K562 (cell line): ENCODE measurements at regions not wholly inside any gene's neighbourhood (a gene's known extent, or its start where the extent isn't known, plus 50 kb on each side); places are given as distances from the start of the nearest gene placed in this dataset.

ENCODE experiments used
- ATAC-seq: fragments of 200-7000 bp; cut with Tn5 transposase; 3 replicates; pipeline ENCODE4 v1.9.1; 2020; ENCODE audit warnings: moderate library complexity
- BruUV-seq: library from RNA; stranded (reverse); fragments of 400-500 nt; replicated peaks from 2 replicates; lab custom pipeline; 2021; lab: Mats Ljungman, UMichigan
- CTCF ChIA-PET: fragments of 300-600 bp; formaldehyde crosslinking; extraction: SDS; loops from one replicate; lab custom pipeline; 2021; ENCODE audit warnings: low intra/inter-chr PET ratio; lab: Yijun Ruan, JAX
- POLR2A ChIA-PET: fragments of 300-600, 350-650 bp; sonication (Branson Sonifier 250); formaldehyde crosslinking; extraction: SDS; loops from one replicate; lab custom pipeline; 2021; ENCODE audit warnings: antibody characterized with exemption, inconsistent platforms; lab: Yijun Ruan, JAX
- DNase-seq, 4 experiments: peaks; one replicate each; pipeline versions ENCODE4 v3.0.0 to v3.0.0-alpha.2; 2011 to 2018; ENCODE audit warnings: low spot score in 3 of 4, mixed read lengths in 3 of 4; ENCODE audit errors: extremely low read depth in 1 of 4
- FAIRE-seq: peaks from 2 replicates; lab custom pipeline; 2011; peaks lifted over from hg19 to GRCh38; lab: Jason Lieb, UNC
- H2AFZ ChIP-seq: 2 replicates; pipeline ENCODE4 v1.6.0; 2011; ENCODE audit warnings: low read depth, low read length, control low read depth, inconsistent platforms
- H3K27ac ChIP-seq: fragments of 200-600 bp; 3 replicates; pipeline ENCODE4 v1.8.0; 2011; ENCODE audit warnings: low read depth, mild to moderate bottlenecking, control low read depth, inconsistent platforms, low read length, moderate library complexity, mixed read lengths; ENCODE audit errors: extremely low read depth
- H3K27me3 ChIP-seq, 2 experiments: fragments of 300-600 bp in 1 of 2; 2 replicates in 1 of 2; 3 replicates in 1 of 2; pipeline versions ENCODE4 v1.6.0 to v1.8.0; 2011; ENCODE audit warnings: inconsistent platforms in 2 of 2, low read length in 2 of 2, mild to moderate bottlenecking in 1 of 2, mixed read lengths in 1 of 2, moderate library complexity in 1 of 2; ENCODE audit not compliant: control insufficient read depth in 2 of 2, insufficient read depth in 2 of 2
- H3K36me3 ChIP-seq: fragments of 300-600 bp; 3 replicates; pipeline ENCODE4 v1.8.0; 2011; ENCODE audit warnings: mild to moderate bottlenecking, low read length, inconsistent platforms; ENCODE audit not compliant: control insufficient read depth, insufficient read depth
- H3K4me1 ChIP-seq, 2 experiments: fragments of 200-600 bp in 1 of 2; replicated peaks in 1 of 2; 2 replicates in 1 of 2; 3 replicates in 1 of 2; pipeline versions ENCODE4 v1.5.1 to v1.8.0; 2011; ENCODE audit warnings: inconsistent platforms in 2 of 2, low read length in 2 of 2, mild to moderate bottlenecking in 1 of 2, mixed read lengths in 1 of 2, moderate library complexity in 1 of 2; ENCODE audit not compliant: control insufficient read depth in 2 of 2, insufficient read depth in 2 of 2
- H3K4me2 ChIP-seq: 2 replicates; pipeline ENCODE4 v1.6.1; 2011; ENCODE audit warnings: low read length, control low read depth, inconsistent platforms, mixed read lengths; ENCODE audit not compliant: insufficient read depth
- H3K4me3 ChIP-seq: fragments of 200-600 bp; sonication (generic), shearing (Covaris generic); 2 replicates; pipeline ENCODE4 v1.5.1; 2016; ENCODE audit warnings: control low read depth, inconsistent platforms
- H3K79me2 ChIP-seq: fragments of 200-600 bp; 3 replicates; pipeline ENCODE4 v1.8.0; 2011; ENCODE audit warnings: low read length, inconsistent platforms; ENCODE audit not compliant: control insufficient read depth, insufficient read depth
- H3K9ac ChIP-seq, 2 experiments: 2 replicates each; pipeline versions ENCODE4 v1.6.0 to v1.6.1; 2011; ENCODE audit warnings: low read depth in 2 of 2, low read length in 2 of 2, control low read depth in 1 of 2, inconsistent platforms in 1 of 2, mild to moderate bottlenecking in 1 of 2, mixed read lengths in 1 of 2; ENCODE audit not compliant: insufficient read depth in 1 of 2
- H3K9me1 ChIP-seq: one replicate; pipeline ENCODE4 v1.6.0; 2011; ENCODE audit warnings: inconsistent platforms, mild to moderate bottlenecking, low read length, moderate library complexity; ENCODE audit not compliant: control insufficient read depth, insufficient read depth
- H3K9me3 ChIP-seq: replicated peaks from 2 replicates; pipeline ENCODE4 v1.5.1; 2011; ENCODE audit warnings: low read depth, low read length, inconsistent platforms; ENCODE audit not compliant: control insufficient read depth, insufficient read depth
- H4K20me1 ChIP-seq: replicated peaks from 2 replicates; pipeline ENCODE4 v1.6.1; 2011; ENCODE audit warnings: low read length, inconsistent platforms, mixed read lengths; ENCODE audit not compliant: control insufficient read depth, insufficient read depth
- CC2D1A ChIP-seq: fragments of 450-650 bp; IDR thresholded peaks from 2 replicates; pipeline ENCODE4 v1.6.1; 2017; ENCODE audit warnings: mild to moderate bottlenecking
- COPS2 ChIP-seq: fragments of 450-650 bp; conservative IDR thresholded peaks from 2 replicates; pipeline ENCODE4 v1.6.1; 2016; ENCODE audit warnings: mild to moderate bottlenecking, moderate library complexity
- ERF ChIP-seq: fragments of 450-650 bp; formaldehyde crosslinking; IDR thresholded peaks from 2 replicates; pipeline ENCODE4 v1.4.0; 2020; ENCODE audit warnings: mild to moderate bottlenecking, mixed read lengths
- ETS2 ChIP-seq: IDR thresholded peaks from 2 replicates; pipeline ENCODE4 v1.6.1; 2016; ENCODE audit warnings: borderline replicate concordance, missing genetic modification characterization, mild to moderate bottlenecking, moderate library complexity, missing compliant biosample characterization; ENCODE audit not compliant: poor library complexity, severe bottlenecking
- MTA2 ChIP-seq: fragments of 450-650 bp; IDR thresholded peaks from 2 replicates; pipeline ENCODE4 v1.6.1; 2016; ENCODE audit warnings: low read depth
- PRMT5 ChIP-seq: sonication (generic); formaldehyde crosslinking; IDR thresholded peaks from 2 replicates; pipeline ENCODE4 v1.5.0; 2020; ENCODE audit warnings: missing genetic modification reagents
- TEAD4 ChIP-seq, 2 experiments: sonication (generic) in 1 of 2; formaldehyde crosslinking in 1 of 2; IDR thresholded peaks; 2 replicates each; pipeline versions ENCODE4 v1.6.1 to v1.8.0; 2012 to 2022; ENCODE audit warnings: borderline replicate concordance in 1 of 2, inconsistent platforms in 1 of 2, low read length in 1 of 2, mild to moderate bottlenecking in 1 of 2, missing genetic modification reagents in 1 of 2
- ZNF311 ChIP-seq: fragments of 250-450 bp; sonication (Bioruptor Pico); IDR thresholded peaks from 2 replicates; pipeline ENCODE4 v1.4.0; 2020; ENCODE audit warnings: mild to moderate bottlenecking, moderate library complexity
- ZNF586 ChIP-seq: fragments of 450-650 bp; formaldehyde crosslinking; conservative IDR thresholded peaks from 2 replicates; pipeline ENCODE4 v1.4.0; 2020; ENCODE audit warnings: mild to moderate bottlenecking, moderate library complexity
- ZNF644 ChIP-seq: fragments of 200-800 bp; sonication (Bioruptor generic); IDR thresholded peaks from 2 replicates; pipeline ENCODE4 v1.6.1; 2016; ENCODE audit warnings: low read depth, missing genetic modification characterization, missing compliant biosample characterization
- ZNF696 ChIP-seq: fragments of 250-450 bp; sonication (Bioruptor Pico); conservative IDR thresholded peaks from 2 replicates; pipeline ENCODE4 v1.4.0; 2020; ENCODE audit warnings: mild to moderate bottlenecking, moderate library complexity
- WGBS: fragments of 100-300 bp; shearing (Covaris generic); methylation state at CpG from one replicate; pipeline ENCODE4 v1.1.6; 2016; ENCODE audit warnings: low coverage, mixed read lengths; ENCODE audit not compliant: insufficient coverage; ENCODE audit errors: missing lambda C conversion rate; 5-methylcytosine and 5-hydroxymethylcytosine counted together
- in situ Hi-C: fragments of 300-500 bp; cut with MboI; formaldehyde crosslinking; loops from 4 replicates; pipeline ENCODE4 v1.15.0; 2018; ENCODE audit warnings: inconsistent platforms, mixed read lengths
- intact Hi-C: fragments of 100-400 bp; cut with micrococcal nuclease; formaldehyde crosslinking; loops from 2 replicates; pipeline ENCODE4 v1.14.2; 2022
- TF ChIP-seq, protein P1 (sequence below): fragments of 450-650 bp; formaldehyde crosslinking; IDR thresholded peaks from 2 replicates; pipeline ENCODE4 v1.4.0; 2020; ENCODE audit warnings: mild to moderate bottlenecking, mixed read lengths
- TF ChIP-seq, protein P2 (sequence below): fragments of 250-450 bp; sonication (Bioruptor Pico); IDR thresholded peaks from 2 replicates; pipeline ENCODE4 v1.5.0; 2021

DNA sequence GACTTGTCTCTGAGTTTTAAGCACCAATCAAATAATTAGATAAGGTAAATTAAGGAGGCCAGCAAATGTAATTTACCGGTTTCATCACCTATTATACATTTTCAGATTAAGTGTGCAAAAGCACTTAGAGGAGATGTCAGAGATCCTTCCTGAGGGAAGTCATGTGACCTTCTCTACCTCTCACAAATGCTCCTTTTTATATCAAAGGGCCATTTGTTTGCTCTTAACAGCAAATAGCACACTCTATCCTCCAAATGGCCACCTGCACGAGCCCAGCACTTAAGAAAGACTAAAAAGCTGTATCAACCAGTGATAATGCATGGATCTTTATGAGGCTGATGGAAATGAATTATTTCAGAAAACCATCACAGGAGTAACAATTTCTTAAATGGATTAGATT lies 149.4 kb downstream of the ELOVL4 start:
- Histone ChIP-seq H3K4me2 (no peak overlapping the region), H3K4me1 (peaks cover 0 to 13% of the 10 kb centered on the region in 2 experiments; a peak in 2 of 5 replicates), H3K27me3 (no peaks in the 10 kb centered on the region), H3K9ac (no peak overlapping the region), H3K79me2 (no peaks in the 10 kb centered on the region), H4K20me1 (no peaks in the 10 kb centered on the region), H3K9me1 (no peaks in the 10 kb centered on the region), H3K27ac (no peak overlapping the region), H3K4me3 (no peak overlapping the region), H2AFZ (no peak overlapping the region), H3K9me3 (no peaks in the 10 kb centered on the region), H3K36me3 (no peaks in the 10 kb centered on the region)
- intact Hi-C loops: no loop called here
- 4% methylated on average over 2 of the region's 2 CpGs for WGBS
- ATAC-seq (no peak), FAIRE-seq (no peak), DNase-seq (no peak)
- CTCF ChIA-PET: no interaction called here
- POLR2A ChIA-PET: no interaction called here
- TF ChIP-seq COPS2: no peak
- TF ChIP-seq, protein P1, sequence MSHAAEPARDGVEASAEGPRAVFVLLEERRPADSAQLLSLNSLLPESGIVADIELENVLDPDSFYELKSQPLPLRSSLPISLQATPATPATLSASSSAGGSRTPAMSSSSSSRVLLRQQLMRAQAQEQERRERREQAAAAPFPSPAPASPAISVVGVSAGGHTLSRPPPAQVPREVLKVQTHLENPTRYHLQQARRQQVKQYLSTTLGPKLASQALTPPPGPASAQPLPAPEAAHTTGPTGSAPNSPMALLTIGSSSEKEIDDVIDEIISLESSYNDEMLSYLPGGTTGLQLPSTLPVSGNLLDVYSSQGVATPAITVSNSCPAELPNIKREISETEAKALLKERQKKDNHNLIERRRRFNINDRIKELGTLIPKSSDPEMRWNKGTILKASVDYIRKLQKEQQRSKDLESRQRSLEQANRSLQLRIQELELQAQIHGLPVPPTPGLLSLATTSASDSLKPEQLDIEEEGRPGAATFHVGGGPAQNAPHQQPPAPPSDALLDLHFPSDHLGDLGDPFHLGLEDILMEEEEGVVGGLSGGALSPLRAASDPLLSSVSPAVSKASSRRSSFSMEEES (CRISPR knock-in tag): peak; percentile 77
- in situ Hi-C loops: no loop called here
- BruUV-seq: no TSS peak

DNA sequence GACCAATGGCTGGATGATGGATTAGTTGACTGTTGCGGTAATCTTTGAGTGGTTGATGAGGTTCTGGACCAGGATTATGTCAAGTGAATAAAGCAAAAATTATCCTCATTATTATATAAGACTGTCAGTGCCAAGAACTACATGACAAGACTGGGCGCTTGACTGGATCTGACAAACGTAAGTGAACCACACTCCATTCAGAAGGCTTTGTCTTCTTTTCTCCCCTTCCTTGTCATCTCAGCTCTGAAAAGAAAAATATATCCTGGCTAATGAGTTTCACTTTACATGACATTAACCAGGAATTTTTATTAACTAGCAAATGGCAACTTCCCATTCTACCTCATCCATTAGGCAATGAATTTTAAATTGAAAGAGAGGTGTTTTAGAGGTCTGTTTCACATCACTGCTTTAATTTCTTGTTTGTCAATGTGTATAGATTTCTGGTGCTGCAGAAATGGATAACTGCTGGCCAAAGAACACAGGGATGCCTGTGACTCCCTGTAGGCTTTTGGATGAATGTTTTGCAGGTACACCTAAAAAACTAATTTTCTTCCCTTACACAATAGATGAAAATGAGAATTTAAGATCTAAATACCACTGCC lies 150.1 kb downstream of the ELOVL4 start:
- ChIA-PET POLR2A (no interaction called here), CTCF (no interaction called here)
- FAIRE-seq: no peak
- H3K4me1 ChIP-seq: peaks cover 0 to 13% of the 10 kb centered on the region in 2 experiments; a peak in 2 of 5 replicates
- intact Hi-C loops (no loop called here), in situ Hi-C loops (no loop called here)
- DNase-seq: no peak
- no peaks in the 10 kb centered on the region for H3K79me2 ChIP-seq
- H3K9me3 ChIP-seq: no peaks in the 10 kb centered on the region
- H3K27ac ChIP-seq: no peak overlapping the region
- ATAC-seq: no peak
- no peak overlapping the region for H3K4me3 ChIP-seq
- 19% methylated on average over 3 of the region's 3 CpGs for WGBS
- no peaks in the 10 kb centered on the region for H3K36me3 ChIP-seq
- no peak overlapping the region for H3K4me2 ChIP-seq
- no peak overlapping the region for H3K9ac ChIP-seq
- BruUV-seq: no TSS peak
- no peaks in the 10 kb centered on the region for H4K20me1 ChIP-seq
- H3K27me3 ChIP-seq: no peaks in the 10 kb centered on the region
- H3K9me1 ChIP-seq: no peaks in the 10 kb centered on the region
- H2AFZ ChIP-seq: no peak overlapping the region
- TF ChIP-seq ZNF644 (tag) (no peak), ZNF696 (no peak), ZNF311 (CRISPR knock-in tag) (no peak), TEAD4 (IDR thresholded peaks at IDR 0.05; ENCODE audit: low read length) (no peak), TEAD4 (CRISPR knock-in tag; IDR thresholded peaks at IDR 0.05; ENCODE audit: borderline replicate concordance) (no peak), CC2D1A (no peak), ZNF586 (CRISPR knock-in tag) (no peak), MTA2 (no peak), ETS2 (tag) (no peak), PRMT5 (no peak), ERF (CRISPR knock-in tag) (no peak)
- TF ChIP-seq, protein P2, sequence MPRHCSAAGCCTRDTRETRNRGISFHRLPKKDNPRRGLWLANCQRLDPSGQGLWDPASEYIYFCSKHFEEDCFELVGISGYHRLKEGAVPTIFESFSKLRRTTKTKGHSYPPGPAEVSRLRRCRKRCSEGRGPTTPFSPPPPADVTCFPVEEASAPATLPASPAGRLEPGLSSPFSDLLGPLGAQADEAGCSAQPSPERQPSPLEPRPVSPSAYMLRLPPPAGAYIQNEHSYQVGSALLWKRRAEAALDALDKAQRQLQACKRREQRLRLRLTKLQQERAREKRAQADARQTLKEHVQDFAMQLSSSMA (CRISPR knock-in tag): no peak
